ENCODE measurements at regions not wholly inside any gene's neighbourhood (a gene's known extent, or its start where the extent isn't known, plus 50 kb on each side); places are given as distances from the start of the nearest gene placed in this dataset.
A peak's percentile ranks its signal among the peaks of the same experiment; 100 is the strongest.

DNA sequence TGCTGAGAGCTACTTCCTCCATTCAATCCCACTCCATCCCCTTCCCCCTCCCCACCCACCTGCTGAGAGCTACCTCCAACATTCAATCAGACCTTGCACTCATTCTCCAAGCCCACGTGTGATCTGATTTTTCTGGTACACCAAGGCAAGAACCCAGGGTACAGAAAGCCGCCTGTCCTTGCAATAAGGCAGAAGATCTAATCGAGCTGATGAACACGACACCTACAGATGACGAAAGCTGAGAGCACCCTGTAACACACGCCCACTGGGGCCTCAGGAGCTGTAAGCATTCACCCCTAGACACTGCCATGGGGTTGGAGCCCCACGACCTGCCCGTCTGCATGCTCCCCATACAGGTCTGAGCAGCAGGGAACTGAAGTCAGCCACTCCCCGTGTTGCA is 58.3 kb downstream of the TRIML1 start:
- no peak for DNase-seq

DNA sequence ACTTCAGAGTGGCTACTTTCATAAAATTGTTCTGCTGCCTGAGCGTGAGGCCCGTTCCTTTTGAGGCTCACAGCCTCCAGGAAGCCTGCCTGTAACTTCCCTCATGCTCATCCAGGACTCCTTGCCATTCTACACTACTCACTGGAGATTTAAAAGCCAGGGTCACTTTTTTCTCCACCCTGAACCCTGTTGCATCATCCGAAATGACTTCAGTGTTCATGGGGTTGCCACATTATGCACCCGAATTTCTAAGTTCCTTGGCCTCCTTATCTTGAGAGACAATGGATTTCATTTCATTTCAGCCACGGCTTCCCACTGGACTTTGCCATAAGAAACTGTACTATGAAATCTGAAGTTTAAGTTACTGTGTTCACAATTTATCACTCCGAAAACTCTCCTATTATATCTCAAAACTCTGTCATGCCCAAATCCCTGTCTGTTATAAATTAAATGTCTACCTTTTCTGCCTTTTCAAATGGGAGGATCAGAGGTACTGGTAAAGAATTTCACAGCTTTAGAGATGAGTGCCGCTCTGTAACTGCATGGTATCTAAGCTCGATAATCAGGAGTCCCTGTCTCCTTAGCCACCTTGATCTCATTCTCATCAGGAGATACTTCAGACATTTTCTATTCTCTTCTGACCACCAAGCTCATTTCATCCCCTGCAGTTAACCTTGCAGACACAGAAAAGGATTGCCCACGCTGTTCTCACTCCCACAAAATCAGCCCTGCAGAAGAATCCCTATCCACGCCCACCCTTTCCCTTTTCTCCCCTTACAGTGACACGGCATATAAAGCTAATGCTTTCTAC is 59.9 kb downstream of the TRIML1 start:
- DNase-seq = peak; percentile 19

DNA sequence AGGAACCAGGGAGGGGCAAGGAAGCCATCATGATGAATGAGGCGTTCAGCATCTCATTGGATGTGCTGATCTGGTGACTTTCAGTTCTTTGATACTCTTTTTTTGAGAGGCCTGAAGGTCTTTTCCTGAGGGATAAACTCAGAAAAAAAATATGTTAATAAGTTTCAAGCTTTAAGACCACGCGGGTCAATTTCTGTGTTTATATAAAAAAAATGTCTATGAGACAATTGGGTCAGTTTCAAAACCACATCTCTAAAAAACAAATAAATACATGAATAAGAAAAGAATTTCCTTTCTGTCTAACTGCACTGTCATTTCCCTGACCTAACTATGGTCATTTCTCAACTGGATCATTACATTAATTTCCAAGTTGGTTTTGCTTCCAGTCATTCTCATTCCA is 62.6 kb downstream of the TRIML1 start:
- no peak for DNase-seq

DNA sequence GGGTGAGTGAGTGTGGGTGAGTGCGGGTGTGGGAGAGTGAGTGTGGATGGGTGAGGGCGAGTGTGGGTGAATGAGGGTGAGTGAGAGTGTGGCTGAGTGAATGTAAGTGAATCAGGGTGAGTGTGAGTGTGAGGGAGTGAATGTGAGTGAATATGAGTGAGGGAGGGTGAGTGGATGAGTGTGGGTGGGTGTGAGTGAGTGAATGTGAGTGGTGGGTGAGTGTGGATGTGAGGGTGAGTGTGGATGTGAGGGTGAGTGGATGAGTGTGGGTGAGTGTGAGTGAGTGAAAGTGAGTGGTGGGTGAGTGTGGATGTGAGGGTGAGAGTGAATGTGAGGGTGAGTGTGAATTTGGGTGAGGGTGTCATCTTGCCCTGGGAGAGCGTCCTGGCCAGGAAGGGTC is 67.5 kb downstream of the TRIML1 start:
- DNase-seq = no peak

DNA sequence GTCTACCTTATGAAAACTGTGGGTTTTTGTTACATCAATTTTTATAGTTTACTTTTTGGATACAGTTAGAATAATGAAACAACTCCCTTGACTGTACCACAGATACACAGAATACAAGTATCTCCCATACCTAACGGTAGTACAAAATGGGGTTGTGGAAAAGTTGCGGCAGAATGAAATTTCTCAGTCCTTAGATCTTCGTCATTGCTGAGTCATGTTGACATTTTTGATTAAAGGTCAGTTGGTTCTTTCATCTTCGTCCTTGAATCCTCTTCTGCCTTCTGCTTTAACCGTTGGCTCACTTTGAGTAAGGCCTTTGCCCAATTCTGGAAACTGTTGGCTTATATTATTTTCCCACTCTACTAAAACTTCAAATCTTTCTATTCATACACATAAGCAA is 75.6 kb downstream of the TRIML1 start:
- DNase-seq = no peak

DNA sequence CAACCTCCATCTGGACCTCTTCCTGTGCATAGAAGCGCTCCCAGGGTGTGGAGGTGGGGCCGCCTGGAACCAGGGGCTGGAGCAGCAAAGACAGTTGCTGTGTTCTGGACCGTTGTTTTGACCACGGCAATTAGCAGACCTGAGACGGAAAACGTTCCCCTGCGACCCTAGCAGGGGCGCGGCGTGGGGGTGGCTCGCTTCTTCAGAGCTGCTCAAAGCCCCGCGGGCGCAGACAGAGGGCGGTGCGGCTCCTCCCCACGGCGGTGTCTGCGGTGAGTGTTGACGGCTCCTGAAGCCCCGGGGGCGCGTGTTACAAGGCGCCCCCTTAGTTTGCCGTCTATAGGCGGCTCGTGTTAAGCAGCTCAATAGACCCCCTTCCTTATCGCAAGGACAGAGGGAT is 79.2 kb downstream of the TRIML1 start:
- DNase-seq = no peak

DNA sequence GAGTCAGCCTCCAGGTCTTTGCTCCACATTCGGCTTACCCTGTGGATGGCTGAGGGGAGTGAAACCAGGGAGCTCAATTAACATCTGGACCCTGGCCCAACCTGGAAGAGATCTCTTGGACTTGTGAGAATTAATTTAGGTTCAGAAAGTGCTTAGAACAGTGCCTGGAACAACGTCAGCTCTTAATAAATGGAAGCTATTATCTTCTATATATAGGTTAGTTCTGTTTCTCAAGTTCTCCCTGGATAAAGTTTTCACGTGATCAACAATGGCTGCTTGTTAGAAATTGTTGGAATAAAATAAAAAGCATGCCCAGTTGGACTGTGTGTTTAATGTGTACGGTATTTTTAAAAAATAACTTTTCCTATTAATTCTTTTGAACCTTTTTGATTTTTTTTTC is 80.8 kb downstream of the TRIML1 start:
- no peak for DNase-seq

DNA sequence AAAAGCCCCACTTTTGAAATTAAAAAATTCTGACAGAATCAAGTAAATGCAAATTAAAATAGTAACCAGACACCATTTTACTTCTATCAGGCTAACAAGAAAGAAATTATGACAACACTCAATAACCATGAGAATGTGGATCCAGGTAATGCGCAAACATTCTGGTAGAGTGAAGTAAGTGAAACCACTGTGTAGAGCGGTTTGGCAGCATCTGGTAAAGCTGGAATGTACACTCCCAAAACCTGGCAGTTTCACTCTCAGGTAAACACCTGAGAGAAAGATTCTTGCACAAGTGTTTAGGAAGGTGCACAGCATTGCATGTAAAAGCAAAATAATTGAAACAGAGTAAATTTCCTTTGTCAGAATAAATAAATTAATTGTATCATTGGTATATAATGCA is 81.8 kb downstream of the TRIML1 start:
- DNase-seq = no peak

DNA sequence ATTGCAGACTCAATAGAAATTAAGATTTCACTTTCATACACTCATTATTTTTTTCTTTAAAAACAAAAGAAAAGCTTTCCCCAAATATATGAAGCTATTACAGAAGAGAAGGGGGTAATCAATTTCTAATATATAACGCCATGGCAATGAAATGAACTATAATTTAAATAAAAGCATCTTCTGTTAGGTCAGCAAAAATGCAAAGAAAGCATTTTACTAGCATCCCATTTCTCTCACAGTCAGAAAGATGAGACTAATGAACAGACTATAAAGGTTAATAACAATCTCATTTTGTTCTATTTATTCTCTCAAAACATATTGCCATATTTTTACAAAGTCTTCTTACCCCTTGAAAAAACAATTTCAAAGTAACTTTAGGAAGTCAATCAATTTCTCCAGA is 89.0 kb downstream of the TRIML1 start:
- DNase-seq = no peak

DNA sequence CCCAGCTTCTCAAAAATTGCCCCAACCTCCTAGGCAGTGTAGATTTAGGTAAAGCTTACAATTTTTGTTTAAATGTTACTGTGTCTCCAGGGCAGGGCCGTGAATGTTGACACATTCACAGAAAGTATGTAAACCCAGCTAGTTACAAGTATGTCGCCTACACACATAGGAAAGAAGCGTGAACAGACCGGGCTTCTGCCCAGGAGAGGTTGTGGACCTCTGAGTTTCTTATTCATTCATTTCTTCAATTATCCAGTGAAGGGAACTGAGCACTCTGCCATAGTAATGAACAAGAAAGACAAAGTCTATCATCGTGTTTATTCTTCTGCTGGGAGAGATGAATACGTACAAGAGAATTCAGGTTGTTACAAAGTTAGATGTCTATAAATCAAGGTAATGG is 93.2 kb downstream of the TRIML1 start:
- no peak for DNase-seq

DNA sequence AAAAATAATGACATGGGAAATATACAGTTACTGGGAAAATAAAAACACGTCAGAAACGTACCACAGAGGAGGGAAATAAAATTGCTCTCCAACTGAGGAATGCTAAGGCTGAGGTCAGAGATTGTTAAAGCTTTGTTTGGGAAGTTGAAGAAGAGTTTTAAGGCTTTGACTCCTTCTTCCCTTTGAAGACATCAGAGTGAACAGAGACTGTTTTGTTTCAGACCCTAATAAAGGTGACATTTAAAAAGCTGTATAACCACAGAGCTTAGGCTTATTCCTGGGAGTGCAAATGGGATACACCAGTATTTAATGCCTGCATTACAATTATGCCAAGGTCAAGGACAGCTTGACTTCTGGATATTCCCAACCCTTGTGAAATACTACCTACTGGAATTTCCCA is 102.8 kb downstream of the TRIML1 start:
- DNase-seq = no peak

DNA sequence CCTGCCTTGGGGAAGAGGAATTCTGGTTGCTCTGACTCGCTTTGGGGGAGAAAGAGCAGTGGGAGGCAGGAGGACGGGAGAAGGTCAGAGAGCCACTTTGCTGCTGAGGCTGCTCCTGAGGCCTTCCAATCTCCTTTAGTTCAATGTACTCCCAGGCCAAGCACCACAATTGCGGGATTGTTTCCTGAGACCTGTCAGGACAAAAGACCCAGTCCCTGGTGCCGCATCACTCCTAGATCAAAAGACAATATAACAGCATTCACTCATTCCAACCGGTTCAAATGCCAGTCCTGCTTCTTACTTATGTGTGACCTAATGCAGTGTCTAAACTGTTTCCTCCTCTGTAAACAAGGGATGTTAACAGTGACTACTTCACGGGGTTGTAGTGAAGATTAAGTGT is 106.4 kb downstream of the TRIML1 start:
- DNase-seq = no peak

DNA sequence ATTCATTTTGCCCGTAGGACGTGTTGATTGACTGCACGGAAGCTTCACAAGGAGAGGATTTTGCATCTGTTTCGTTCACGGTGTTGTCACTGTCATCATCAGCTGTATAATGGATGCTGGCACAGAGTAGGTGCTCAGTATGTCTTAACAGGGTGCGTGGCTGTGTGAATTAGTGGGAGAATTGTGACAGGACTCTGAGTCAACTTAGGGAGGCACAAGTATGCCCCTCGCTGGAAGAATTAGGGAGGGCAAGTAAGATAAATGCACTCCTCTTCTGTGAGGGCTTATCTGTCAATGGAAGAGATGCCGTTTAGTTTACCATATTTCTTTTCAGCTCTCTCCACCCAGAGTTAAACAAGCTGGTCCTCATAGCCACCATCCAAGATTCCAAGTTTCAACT is 107.2 kb downstream of the TRIML1 start:
- no peak for DNase-seq

DNA sequence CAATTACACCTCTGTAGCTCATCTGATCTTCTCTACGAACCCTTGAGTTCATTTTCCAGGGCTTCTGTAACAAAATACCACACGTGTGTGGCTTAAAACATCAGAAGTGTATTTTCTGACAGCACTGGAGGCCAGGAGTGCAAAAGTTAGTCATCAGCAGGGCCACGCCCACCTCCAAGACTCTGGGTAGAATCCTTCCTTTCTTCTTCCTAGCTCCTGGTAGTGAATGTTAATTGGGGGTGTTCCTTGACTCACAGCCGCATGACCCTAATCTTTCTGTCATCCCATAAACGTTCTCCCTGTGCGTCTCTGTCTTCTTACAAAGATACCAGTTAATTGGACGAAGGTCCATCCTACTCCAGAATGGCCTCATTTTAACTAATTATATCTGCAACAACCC is 115.0 kb downstream of the TRIML1 start:
- no peak for DNase-seq

DNA sequence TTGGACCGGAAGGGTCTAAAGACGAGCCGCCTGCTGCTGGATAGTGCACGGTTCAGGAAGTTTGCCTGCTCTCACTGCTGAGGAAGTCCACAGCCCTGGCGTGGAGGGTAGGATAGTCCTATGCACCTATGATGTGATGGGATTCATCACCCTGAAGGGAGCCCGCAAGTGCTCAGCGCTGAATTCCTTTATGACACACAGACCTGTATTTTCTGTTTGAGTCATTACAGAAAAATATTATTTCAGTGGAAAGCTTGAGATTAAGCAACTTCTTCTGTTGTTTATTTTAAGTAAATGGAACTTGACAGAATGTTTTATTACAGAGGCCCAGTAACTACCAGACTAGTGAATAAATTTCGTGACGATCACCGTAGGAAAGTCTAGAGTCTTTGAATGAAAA is 123.2 kb downstream of the TRIML1 start:
- no peak for DNase-seq

DNA sequence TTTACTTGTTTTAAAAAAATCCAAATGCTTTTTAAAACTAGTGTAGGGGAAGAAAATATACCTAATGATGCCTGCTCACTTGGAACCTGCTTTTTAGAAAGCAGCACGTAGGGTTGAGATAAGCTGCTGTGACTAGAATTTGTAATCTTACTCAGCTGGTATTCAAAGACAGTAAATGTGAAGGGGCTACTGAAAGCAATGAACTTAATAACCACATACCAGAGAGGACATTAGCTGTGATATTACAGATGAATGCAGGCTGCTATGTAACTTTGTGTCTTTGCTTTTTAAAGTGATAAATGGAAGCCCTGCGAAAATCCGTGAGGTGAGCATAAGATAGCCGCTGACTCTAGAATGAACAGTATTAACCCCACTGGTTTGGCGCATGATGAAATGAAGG is 124.1 kb downstream of the TRIML1 start:
- DNase-seq = no peak

DNA sequence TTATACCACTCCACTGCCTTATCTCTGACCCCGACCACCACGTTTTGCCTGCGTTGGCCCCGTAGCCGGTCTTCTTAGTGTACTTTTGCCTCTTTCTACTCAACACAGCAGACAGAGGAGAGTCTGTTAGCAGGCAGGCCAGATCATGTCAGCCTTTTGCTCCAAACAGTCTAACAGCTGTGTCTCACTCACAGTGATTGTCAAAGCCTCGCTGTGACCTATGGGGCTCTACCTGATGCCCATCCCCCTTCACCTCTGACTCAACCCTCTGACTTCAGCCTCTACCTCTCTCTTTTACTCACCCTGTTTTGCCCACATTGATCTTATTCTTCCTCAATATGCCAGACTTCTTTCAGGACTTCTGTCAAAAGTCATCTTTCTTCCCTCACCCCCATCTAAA is 127.1 kb downstream of the TRIML1 start:
- DNase-seq = no peak

DNA sequence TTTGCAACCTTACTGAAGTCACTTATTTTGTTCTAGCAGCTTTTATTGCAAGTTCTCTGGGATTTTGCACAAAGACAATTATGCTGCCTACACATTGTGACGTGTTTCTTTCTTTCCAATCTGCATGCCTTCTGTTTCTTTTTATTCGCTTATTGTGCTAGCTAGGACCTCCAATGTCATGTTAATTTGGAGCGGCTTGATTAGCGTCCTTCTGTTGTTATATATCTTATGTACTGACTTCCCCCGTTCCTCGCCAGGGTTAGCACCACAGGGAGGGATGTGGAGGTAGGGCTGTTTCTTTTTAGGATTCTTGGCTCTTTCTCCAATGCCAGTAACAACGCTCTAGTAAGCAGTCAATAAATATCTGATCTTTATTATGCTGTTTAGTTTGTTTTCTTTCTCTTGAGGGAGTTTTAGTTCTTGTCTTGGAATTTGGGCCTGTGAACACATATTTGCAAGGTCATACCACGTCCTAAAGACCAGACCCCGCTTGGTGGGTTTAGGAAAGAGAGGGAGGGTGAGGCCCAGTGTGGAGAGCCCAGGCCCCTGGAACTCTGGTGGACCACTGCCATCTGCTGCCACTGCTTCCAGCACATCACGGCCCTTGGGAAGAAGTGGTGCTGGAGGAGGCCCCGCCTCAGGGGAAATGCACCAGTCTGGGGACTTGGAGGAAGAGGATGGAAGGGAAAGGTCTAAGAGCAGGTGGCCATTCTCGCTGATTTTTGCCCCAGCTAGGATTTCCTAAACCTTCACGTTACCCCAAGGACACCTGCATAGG is 129.1 kb downstream of the TRIML1 start:
- no peak for DNase-seq

DNA sequence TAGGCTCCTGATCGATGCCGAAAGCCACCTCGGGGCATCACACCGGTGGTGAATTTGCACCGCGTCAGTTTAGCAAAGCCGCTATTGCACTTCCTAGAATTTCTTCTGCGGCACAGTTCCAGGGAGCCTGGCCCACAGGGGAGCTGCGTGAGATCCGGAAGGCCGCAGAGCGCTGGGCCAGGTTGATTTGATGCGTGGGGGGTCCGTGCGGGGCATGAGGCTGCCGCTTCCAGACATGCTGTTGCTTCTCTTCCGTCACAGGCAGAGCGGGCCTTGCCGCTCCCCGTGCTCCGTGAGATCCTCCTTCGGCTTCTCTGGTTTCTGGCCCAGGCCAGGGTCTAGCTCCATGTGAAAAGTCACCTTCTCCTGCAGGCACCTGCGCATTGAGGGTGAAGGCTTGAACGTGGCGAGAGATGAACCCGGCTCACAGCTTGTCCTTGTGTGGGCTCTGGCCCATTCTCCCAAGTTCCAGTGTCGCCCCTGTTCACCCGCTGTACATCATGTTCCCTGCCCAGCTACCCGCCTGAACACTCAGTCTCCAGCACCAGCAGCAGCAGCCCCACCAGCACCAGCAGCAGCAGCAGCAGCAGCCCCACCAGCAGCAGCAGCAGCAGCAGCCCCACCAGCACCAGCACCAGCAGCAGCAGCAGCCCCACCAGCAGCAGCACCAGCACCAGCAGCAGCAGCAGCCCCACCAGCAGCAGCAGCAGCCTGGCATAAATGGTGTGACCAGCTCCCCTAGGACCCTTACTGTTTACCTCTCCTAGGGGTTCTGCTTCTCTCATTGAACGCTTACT is 131.2 kb downstream of the TRIML1 start:
- no peak for DNase-seq

DNA sequence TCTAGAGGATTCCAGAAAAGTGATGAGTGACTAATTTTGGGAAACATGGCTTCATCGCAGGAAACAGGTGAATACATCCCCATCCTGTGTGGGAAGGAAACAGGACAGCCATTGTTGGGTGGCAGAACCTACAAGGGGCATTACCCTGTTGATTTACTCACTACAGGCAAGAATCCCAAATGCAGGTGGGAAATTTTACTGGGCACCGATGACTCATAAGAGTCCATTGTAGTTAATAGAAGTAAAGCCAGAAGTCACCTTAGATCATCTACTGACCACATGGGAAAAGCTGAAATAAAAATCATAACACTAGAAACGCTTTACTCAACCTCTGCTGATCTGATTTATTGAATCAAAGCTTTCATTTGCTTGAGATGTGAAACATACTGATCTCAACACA is 136.4 kb downstream of the TRIML1 start:
- DNase-seq = no peak

DNA sequence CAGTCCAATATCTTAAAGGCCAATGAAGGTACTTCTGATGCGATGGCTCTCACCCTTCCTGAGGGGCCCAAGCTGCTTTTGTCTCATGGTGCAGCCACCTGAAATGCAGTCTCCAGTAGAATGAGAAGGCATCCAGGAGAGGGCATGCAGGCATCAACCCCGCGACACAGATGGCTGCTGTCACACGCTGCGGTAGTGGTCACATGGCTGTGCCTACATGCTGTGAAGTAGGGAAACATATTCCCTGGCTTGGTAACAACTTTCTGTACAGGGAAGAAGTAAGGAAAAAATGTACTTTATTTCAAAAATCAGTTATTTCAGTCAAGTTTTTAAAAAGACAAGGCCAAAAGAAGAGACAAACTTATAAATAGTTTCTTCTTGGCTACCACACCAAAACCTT is 139.9 kb downstream of the TRIML1 start:
- DNase-seq = no peak

DNA sequence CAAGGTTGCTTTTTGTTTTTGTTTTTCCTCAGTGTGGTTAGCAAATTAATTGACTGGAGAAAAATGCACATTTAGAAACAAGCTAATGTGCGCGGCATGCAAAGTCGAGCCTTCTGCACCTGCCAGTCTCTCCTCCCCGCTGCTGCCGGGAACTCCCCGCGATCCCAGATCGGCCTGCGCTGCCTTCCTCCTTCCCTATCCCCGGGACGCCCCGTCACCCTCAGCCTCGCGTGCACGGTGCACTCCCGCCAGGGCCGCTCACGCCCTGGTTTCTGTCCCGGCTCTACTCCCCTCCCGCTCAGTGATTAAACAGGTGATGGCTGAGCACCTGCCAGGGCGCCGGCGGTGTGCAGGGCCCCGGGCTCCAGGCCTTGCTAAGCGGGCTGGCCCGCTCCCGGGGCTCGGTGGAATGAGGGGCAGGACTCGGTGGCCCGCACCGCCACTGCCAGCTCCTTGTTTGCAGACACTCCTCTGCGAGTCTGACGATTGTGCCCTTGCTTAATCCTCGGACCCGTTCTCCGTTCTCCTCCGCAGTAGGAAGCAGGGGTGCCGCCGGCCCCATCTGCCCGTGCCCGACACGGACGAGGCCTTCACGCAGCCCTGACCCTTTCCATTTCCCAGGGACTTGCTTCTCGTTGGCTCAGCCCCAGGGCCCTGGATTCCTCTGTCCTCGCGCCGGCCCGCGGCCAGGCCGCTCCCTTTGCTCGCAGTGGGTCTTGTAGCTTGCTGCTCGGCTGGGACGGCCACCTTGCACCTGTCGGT is 143.4 kb downstream of the TRIML1 start:
- no peak for DNase-seq
